ENCODE measurements at regions not wholly inside any gene's neighbourhood (a gene's known extent, or its start where the extent isn't known, plus 50 kb on each side); places are given as distances from the start of the nearest gene placed in this dataset.

- TF ChIP-seq CTCF (IDR thresholded peaks at IDR 0.05; ENCODE audit: insufficient read depth, low read depth, low read length): no peak
- no peak for TF ChIP-seq EZH2 (IDR thresholded peaks at IDR 0.05; ENCODE audit: insufficient read depth, low read length)
Measured at GRCh38 chr6:153966001-153966400, 73.0 kb upstream of the OPRM1 start.
